ENCODE measurements at regions not wholly inside any gene's neighbourhood (a gene's known extent, or its start where the extent isn't known, plus 50 kb on each side); places are given as distances from the start of the nearest gene placed in this dataset.

- Mint-ChIP-seq H3K4me1 (ENCODE audit: low read depth) (peaks cover 5% of the 10 kb centered on the region), H3K4me3 (no peak overlapping the region), H3K27ac (no peak overlapping the region), H3K9me3 (peaks cover 21% of the 10 kb centered on the region), H3K27me3 (ENCODE audit: low read depth) (no peaks in the 10 kb centered on the region), H3K36me3 (ENCODE audit: low read depth) (peaks cover 5% of the 10 kb centered on the region)
Measured at GRCh38 chr21:15520811-15521643, 208.8 kb upstream of the USP25 start.

GRCh38 chr21:15521644-15522001 is 208.2 kb upstream of the USP25 start:
- Mint-ChIP-seq H3K4me1 (ENCODE audit: low read depth) (peaks cover 5% of the 10 kb centered on the region), H3K9me3 (peaks cover 21% of the 10 kb centered on the region), H3K27ac (no peak overlapping the region), H3K4me3 (no peak overlapping the region), H3K36me3 (ENCODE audit: low read depth) (peaks cover 5% of the 10 kb centered on the region), H3K27me3 (ENCODE audit: low read depth) (no peaks in the 10 kb centered on the region)

GRCh38 chr21:15522148-15522547 is 207.6 kb upstream of the USP25 start:
- H3K4me1 Mint-ChIP-seq (ENCODE audit: low read depth): peaks cover 8% of the 10 kb centered on the region
- H3K36me3 Mint-ChIP-seq (ENCODE audit: low read depth): peaks cover 5% of the 10 kb centered on the region
- no peak overlapping the region for H3K4me3 Mint-ChIP-seq
- no peaks in the 10 kb centered on the region for H3K27me3 Mint-ChIP-seq (ENCODE audit: low read depth)
- no peak overlapping the region for H3K27ac Mint-ChIP-seq
- H3K9me3 Mint-ChIP-seq: peaks cover 21% of the 10 kb centered on the region

- H3K4me3 Mint-ChIP-seq: no peak overlapping the region
- H3K27ac Mint-ChIP-seq: no peak overlapping the region
- no peaks in the 10 kb centered on the region for H3K27me3 Mint-ChIP-seq (ENCODE audit: low read depth)
- H3K9me3 Mint-ChIP-seq: peaks cover 7% of the 10 kb centered on the region
- H3K36me3 Mint-ChIP-seq (ENCODE audit: low read depth): peaks cover 2% of the 10 kb centered on the region
- peaks cover 8% of the 10 kb centered on the region for H3K4me1 Mint-ChIP-seq (ENCODE audit: low read depth)
Measured at GRCh38 chr21:15524855-15525254, 204.9 kb upstream of the USP25 start.

- H3K4me1 Mint-ChIP-seq (ENCODE audit: low read depth): peaks cover 3% of the 10 kb centered on the region
- H3K27ac Mint-ChIP-seq: no peak overlapping the region
- H3K36me3 Mint-ChIP-seq (ENCODE audit: low read depth): no peaks in the 10 kb centered on the region
- H3K27me3 Mint-ChIP-seq (ENCODE audit: low read depth): no peaks in the 10 kb centered on the region
- no peak overlapping the region for H3K4me3 Mint-ChIP-seq
- H3K9me3 Mint-ChIP-seq: no peaks in the 10 kb centered on the region
Measured at GRCh38 chr21:15526798-15527197, 203.0 kb upstream of the USP25 start.

- H3K9me3 Mint-ChIP-seq: no peaks in the 10 kb centered on the region
- H3K27ac Mint-ChIP-seq: no peak overlapping the region
- H3K36me3 Mint-ChIP-seq (ENCODE audit: low read depth): no peaks in the 10 kb centered on the region
- no peaks in the 10 kb centered on the region for H3K27me3 Mint-ChIP-seq (ENCODE audit: low read depth)
- H3K4me3 Mint-ChIP-seq: no peak overlapping the region
- peaks cover 3% of the 10 kb centered on the region for H3K4me1 Mint-ChIP-seq (ENCODE audit: low read depth)
Measured at GRCh38 chr21:15528346-15528745, 201.4 kb upstream of the USP25 start.

- no peak overlapping the region for H3K27ac Mint-ChIP-seq
- peaks cover 6% of the 10 kb centered on the region for H3K4me1 Mint-ChIP-seq (ENCODE audit: low read depth)
Measured at GRCh38 chr21:15531986-15532385, 197.8 kb upstream of the USP25 start.

GRCh38 chr21:15533618-15534017 is 196.2 kb upstream of the USP25 start:
- Mint-ChIP-seq H3K9me3 (no peaks in the 10 kb centered on the region), H3K4me3 (no peak overlapping the region), H3K36me3 (ENCODE audit: low read depth) (no peaks in the 10 kb centered on the region), H3K4me1 (ENCODE audit: low read depth) (peaks cover 6% of the 10 kb centered on the region), H3K27ac (no peak overlapping the region), H3K27me3 (ENCODE audit: low read depth) (no peaks in the 10 kb centered on the region)

More at GRCh38 chr21:15531986-15532385, 197.8 kb upstream of the USP25 start:
- no peaks in the 10 kb centered on the region for H3K9me3 Mint-ChIP-seq
- no peaks in the 10 kb centered on the region for H3K36me3 Mint-ChIP-seq (ENCODE audit: low read depth)
- no peak overlapping the region for H3K4me3 Mint-ChIP-seq
- H3K27me3 Mint-ChIP-seq (ENCODE audit: low read depth): no peaks in the 10 kb centered on the region

GRCh38 chr21:15534450-15534886 is 195.3 kb upstream of the USP25 start:
- Mint-ChIP-seq H3K4me1 (ENCODE audit: low read depth) (peaks cover 6% of the 10 kb centered on the region), H3K4me3 (no peak overlapping the region)

GRCh38 chr21:15539376-15539775 is 190.4 kb upstream of the USP25 start:
- peaks cover 3% of the 10 kb centered on the region for H3K9me3 Mint-ChIP-seq

More at GRCh38 chr21:15534450-15534886, 195.3 kb upstream of the USP25 start:
- no peaks in the 10 kb centered on the region for H3K36me3 Mint-ChIP-seq (ENCODE audit: low read depth)
- no peaks in the 10 kb centered on the region for H3K27me3 Mint-ChIP-seq (ENCODE audit: low read depth)
- no peak overlapping the region for H3K27ac Mint-ChIP-seq
- H3K9me3 Mint-ChIP-seq: no peaks in the 10 kb centered on the region

GRCh38 chr21:15543473-15543872 is 186.3 kb upstream of the USP25 start:
- no peaks in the 10 kb centered on the region for H3K4me1 Mint-ChIP-seq (ENCODE audit: low read depth)
- no peak overlapping the region for H3K4me3 Mint-ChIP-seq
- no peaks in the 10 kb centered on the region for H3K36me3 Mint-ChIP-seq (ENCODE audit: low read depth)
- H3K9me3 Mint-ChIP-seq: peaks cover 3% of the 10 kb centered on the region
- no peaks in the 10 kb centered on the region for H3K27me3 Mint-ChIP-seq (ENCODE audit: low read depth)
- no peak overlapping the region for H3K27ac Mint-ChIP-seq

More at GRCh38 chr21:15539376-15539775, 190.4 kb upstream of the USP25 start:
- Mint-ChIP-seq H3K4me3 (no peak overlapping the region), H3K27ac (no peak overlapping the region), H3K36me3 (ENCODE audit: low read depth) (no peaks in the 10 kb centered on the region), H3K4me1 (ENCODE audit: low read depth) (peaks cover 3% of the 10 kb centered on the region), H3K27me3 (ENCODE audit: low read depth) (no peaks in the 10 kb centered on the region)

- Mint-ChIP-seq H3K27ac (no peak overlapping the region), H3K36me3 (ENCODE audit: low read depth) (no peaks in the 10 kb centered on the region), H3K4me3 (no peak overlapping the region), H3K4me1 (ENCODE audit: low read depth) (peaks cover 1% of the 10 kb centered on the region), H3K27me3 (ENCODE audit: low read depth) (no peaks in the 10 kb centered on the region), H3K9me3 (no peaks in the 10 kb centered on the region)
Measured at GRCh38 chr21:15549671-15550070, 180.1 kb upstream of the USP25 start.

- H3K27ac Mint-ChIP-seq: no peak overlapping the region
- H3K9me3 Mint-ChIP-seq: no peaks in the 10 kb centered on the region
- H3K36me3 Mint-ChIP-seq (ENCODE audit: low read depth): no peaks in the 10 kb centered on the region
- peaks cover 1% of the 10 kb centered on the region for H3K4me1 Mint-ChIP-seq (ENCODE audit: low read depth)
- no peaks in the 10 kb centered on the region for H3K27me3 Mint-ChIP-seq (ENCODE audit: low read depth)
- no peak overlapping the region for H3K4me3 Mint-ChIP-seq
Measured at GRCh38 chr21:15552914-15553494, 176.8 kb upstream of the USP25 start.

- Mint-ChIP-seq H3K27ac (no peak overlapping the region), H3K4me3 (no peak overlapping the region), H3K36me3 (ENCODE audit: low read depth) (no peaks in the 10 kb centered on the region), H3K9me3 (no peaks in the 10 kb centered on the region), H3K4me1 (ENCODE audit: low read depth) (peaks cover 5% of the 10 kb centered on the region), H3K27me3 (ENCODE audit: low read depth) (no peaks in the 10 kb centered on the region)
Measured at GRCh38 chr21:15557925-15558324, 171.9 kb upstream of the USP25 start.

GRCh38 chr21:15558884-15559283 is 170.9 kb upstream of the USP25 start:
- no peaks in the 10 kb centered on the region for H3K36me3 Mint-ChIP-seq (ENCODE audit: low read depth)
- H3K27me3 Mint-ChIP-seq (ENCODE audit: low read depth): no peaks in the 10 kb centered on the region
- H3K4me3 Mint-ChIP-seq: no peak overlapping the region
- peaks cover 5% of the 10 kb centered on the region for H3K4me1 Mint-ChIP-seq (ENCODE audit: low read depth)
- H3K9me3 Mint-ChIP-seq: no peaks in the 10 kb centered on the region
- no peak overlapping the region for H3K27ac Mint-ChIP-seq

Measured in T-helper 1 cell treated with Interleukin-12 subunit alpha and Interleukin-12 subunit beta and Interleukin-4 antibody, amounts not matched to agents 30 μg/mL and 1 μg/mL, for 36 hours (primary cell).